Gastrocnemius medialis (tissue), 4 donors: ENCODE measurements at regions not wholly inside any gene's neighbourhood (a gene's known extent, or its start where the extent isn't known, plus 50 kb on each side); places are given as distances from the start of the nearest gene placed in this dataset.

Experiments
- POLR2A ChIP-seq, 2 donors: fragments of 450-650 bp; IDR thresholded peaks; one replicate each; pipeline ENCODE4 v1.6.1; 2017; ENCODE audit warnings: antibody characterized with exemption in 2 of 2, mild to moderate bottlenecking in 2 of 2, moderate library complexity in 2 of 2
- TF ChIP-seq, protein P1 (sequence below), 5 experiments: fragments of 450-650 bp in 3 of 5; fragments of 200-600 bp in 2 of 5; sonication (generic) in 2 of 5; IDR thresholded peaks in 4 of 5; conservative IDR thresholded peaks in 1 of 5; 1 replicate in 4 of 5; 2 replicates in 1 of 5; pipeline ENCODE4 v1.5.1; 2016 to 2019; ENCODE audit warnings: antibody characterized with exemption in 5 of 5, mild to moderate bottlenecking in 3 of 5, moderate library complexity in 3 of 5

DNA sequence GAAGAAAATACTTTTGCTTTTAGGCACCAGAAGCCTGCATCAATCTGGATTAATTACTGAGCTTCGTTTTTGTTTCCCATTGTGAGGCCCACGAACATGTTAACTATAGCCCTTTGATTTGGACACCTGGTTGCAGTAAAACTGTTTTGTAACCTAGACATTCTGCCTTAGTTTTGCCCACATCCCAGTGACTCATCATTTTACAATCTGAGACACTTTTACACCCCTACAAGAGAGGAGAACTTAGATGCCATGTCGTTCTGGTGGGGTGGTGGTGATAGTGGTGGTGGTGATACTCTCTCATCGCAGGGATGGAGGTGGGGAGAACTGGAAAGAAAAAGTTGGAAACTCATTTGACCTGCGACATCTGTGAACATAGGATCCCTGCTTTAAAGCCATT is 1257.2 kb downstream of the ADGRL3 start:
- TF ChIP-seq, protein P1, sequence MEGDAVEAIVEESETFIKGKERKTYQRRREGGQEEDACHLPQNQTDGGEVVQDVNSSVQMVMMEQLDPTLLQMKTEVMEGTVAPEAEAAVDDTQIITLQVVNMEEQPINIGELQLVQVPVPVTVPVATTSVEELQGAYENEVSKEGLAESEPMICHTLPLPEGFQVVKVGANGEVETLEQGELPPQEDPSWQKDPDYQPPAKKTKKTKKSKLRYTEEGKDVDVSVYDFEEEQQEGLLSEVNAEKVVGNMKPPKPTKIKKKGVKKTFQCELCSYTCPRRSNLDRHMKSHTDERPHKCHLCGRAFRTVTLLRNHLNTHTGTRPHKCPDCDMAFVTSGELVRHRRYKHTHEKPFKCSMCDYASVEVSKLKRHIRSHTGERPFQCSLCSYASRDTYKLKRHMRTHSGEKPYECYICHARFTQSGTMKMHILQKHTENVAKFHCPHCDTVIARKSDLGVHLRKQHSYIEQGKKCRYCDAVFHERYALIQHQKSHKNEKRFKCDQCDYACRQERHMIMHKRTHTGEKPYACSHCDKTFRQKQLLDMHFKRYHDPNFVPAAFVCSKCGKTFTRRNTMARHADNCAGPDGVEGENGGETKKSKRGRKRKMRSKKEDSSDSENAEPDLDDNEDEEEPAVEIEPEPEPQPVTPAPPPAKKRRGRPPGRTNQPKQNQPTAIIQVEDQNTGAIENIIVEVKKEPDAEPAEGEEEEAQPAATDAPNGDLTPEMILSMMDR (IDR thresholded peaks at IDR 0.05 in 4 of 5, conservative IDR thresholded peaks at IDR 0.05 in 1 of 5): no peak
- no peak for TF ChIP-seq POLR2A (IDR thresholded peaks at IDR 0.05)
